B cell (primary cell): ENCODE measurements at regions not wholly inside any gene's neighbourhood (a gene's known extent, or its start where the extent isn't known, plus 50 kb on each side); places are given as distances from the start of the nearest gene placed in this dataset.

Experiments
- ATAC-seq: fragments of 200-7000 bp; cut with Tn5 transposase; one replicate; pipeline ENCODE4 v1.10.0; 2021; ENCODE audit warnings: low read depth, mild to moderate bottlenecking, moderate number of reproducible peaks, moderate library complexity
- CTCF ChIA-PET: fragments of 350-600 bp; sonication (Branson Sonifier 250); formaldehyde crosslinking; loops from one replicate; lab custom pipeline; 2021; ENCODE audit warnings: antibody characterized with exemption, inconsistent platforms; lab: Charles Lee
- POLR2A ChIA-PET: fragments of 350-600 bp; sonication (Branson Sonifier 250); formaldehyde crosslinking; loops from one replicate; lab custom pipeline; 2021; ENCODE audit warnings: antibody characterized with exemption; lab: Charles Lee
- DNase-seq: peaks from one replicate; pipeline ENCODE4 v3.0.0; 2013
- H2AFZ ChIP-seq: 2 replicates; pipeline ENCODE4 v1.6.1; 2012; ENCODE audit warnings: mild to moderate bottlenecking, low read depth, low read length; ENCODE audit not compliant: insufficient read depth, poor library complexity, severe bottlenecking
- H3K27ac ChIP-seq, 2 donors: 1 replicate in 1 of 2; 2 replicates in 1 of 2; pipeline ENCODE4 v1.5.1; 2012 to 2013; ENCODE audit warnings: low read length in 2 of 2, mild to moderate bottlenecking in 2 of 2, moderate library complexity in 1 of 2
- H3K27me3 ChIP-seq, 4 experiments: fragments of 200-600 bp in 1 of 4; sonication (generic) in 1 of 4; replicated peaks in 1 of 4; 1 replicate in 2 of 4; 2 replicates in 2 of 4; pipeline versions ENCODE4 v1.6.1 to v1.7.0; 2013 to 2016; ENCODE audit warnings: low read length in 3 of 4, mild to moderate bottlenecking in 2 of 4, mixed read lengths in 1 of 4, moderate library complexity in 1 of 4; ENCODE audit not compliant: insufficient read depth in 4 of 4, control insufficient read depth in 3 of 4; ENCODE audit errors: control extremely low read depth in 1 of 4
- H3K36me3 ChIP-seq, 2 experiments: replicated peaks in 1 of 2; 1 replicate in 1 of 2; 2 replicates in 1 of 2; pipeline versions ENCODE4 v1.6.1 to v1.7.1; 2013; ENCODE audit warnings: low read length in 1 of 2; ENCODE audit not compliant: insufficient read depth in 2 of 2, control insufficient read depth in 1 of 2; ENCODE audit errors: control extremely low read depth in 1 of 2, extremely low read depth in 1 of 2
- H3K4me1 ChIP-seq, 2 donors: fragments of 200-600 bp in 1 of 2; sonication (generic) in 1 of 2; 1 replicate in 1 of 2; 2 replicates in 1 of 2; pipeline versions ENCODE4 v1.5.1 to v1.6.1; 2013 to 2017; ENCODE audit warnings: low read length in 2 of 2; ENCODE audit not compliant: control insufficient read depth in 2 of 2, insufficient read depth in 2 of 2
- H3K4me2 ChIP-seq: replicated peaks from 2 replicates; pipeline ENCODE3; 2012; ENCODE audit warnings: mild to moderate bottlenecking, low read depth, low read length; ENCODE audit not compliant: poor library complexity, severe bottlenecking
- H3K4me3 ChIP-seq, 5 experiments: fragments of 200-600 bp in 1 of 5; sonication (generic) in 1 of 5; 1 replicate in 3 of 5; 2 replicates in 2 of 5; pipeline versions ENCODE4 v1.5.1 to v1.7.0; 2011 to 2016; ENCODE audit warnings: low read length in 4 of 5, mild to moderate bottlenecking in 4 of 5, low read depth in 2 of 5, control low read depth in 1 of 5, moderate library complexity in 1 of 5; ENCODE audit not compliant: insufficient read depth in 1 of 5; ENCODE audit errors: control extremely low read depth in 1 of 5, extremely low read depth in 1 of 5
- H3K79me2 ChIP-seq: fragments of 200-600 bp; sonication (generic); one replicate; pipeline ENCODE4 v1.6.0; 2016; ENCODE audit warnings: low read length; ENCODE audit not compliant: control insufficient read depth, insufficient read depth
- H3K9ac ChIP-seq: fragments of 200-600 bp; sonication (generic); 2 replicates; pipeline ENCODE4 v1.6.1; 2017; ENCODE audit warnings: mild to moderate bottlenecking, low read length, moderate library complexity
- H3K9me3 ChIP-seq, 3 donors: one replicate each; pipeline versions ENCODE4 v1.6.1 to v1.7.1; 2013; ENCODE audit warnings: low read length in 2 of 3; ENCODE audit not compliant: control insufficient read depth in 2 of 3, insufficient read depth in 1 of 3; ENCODE audit errors: control extremely low read depth in 1 of 3
- H4K20me1 ChIP-seq: 2 replicates; pipeline ENCODE4 v1.6.0; 2012; ENCODE audit warnings: mild to moderate bottlenecking, low read length; ENCODE audit not compliant: insufficient read depth, control insufficient read depth, poor library complexity, severe bottlenecking
- H3K27ac Mint-ChIP-seq: one replicate; pipeline ENCODE4 v1.8.0; 2021; ENCODE audit warnings: mixed read lengths
- H3K27me3 Mint-ChIP-seq: one replicate; pipeline ENCODE4 v1.8.0; 2021; ENCODE audit warnings: mixed read lengths
- H3K4me1 Mint-ChIP-seq: one replicate; pipeline ENCODE4 v1.8.0; 2021; ENCODE audit warnings: mixed read lengths
- H3K4me3 Mint-ChIP-seq: one replicate; pipeline ENCODE4 v1.8.0; 2021; ENCODE audit warnings: mixed read lengths
- H3K9me3 Mint-ChIP-seq: one replicate; pipeline ENCODE4 v1.8.0; 2022; ENCODE audit warnings: mixed read lengths; ENCODE audit not compliant: insufficient read depth
- CTCF ChIP-seq: fragments of 200-600 bp; IDR thresholded peaks from one replicate; pipeline ENCODE4 v1.8.0; 2022; ENCODE audit warnings: antibody characterized with exemption, mild to moderate bottlenecking
- EZH2 ChIP-seq: IDR thresholded peaks from 2 replicates; pipeline ENCODE4 v1.6.1; 2012; ENCODE audit warnings: borderline replicate concordance, low read depth, mild to moderate bottlenecking, moderate library complexity, low read length; ENCODE audit not compliant: insufficient read depth, poor library complexity, severe bottlenecking
- WGBS: methylation state at CpG from one replicate; pipeline ENCODE4 v1.1.5; 2013; ENCODE audit warnings: missing lambda C conversion rate; ENCODE audit not compliant: insufficient coverage; 5-methylcytosine and 5-hydroxymethylcytosine counted together
- intact Hi-C: fragments of 100-400 bp; cut with micrococcal nuclease; formaldehyde crosslinking; loops from one replicate; pipeline ENCODE4 v1.10.0; 2022

GRCh38 chr3:5480190-5480589, 292.7 kb downstream of the EDEM1 start:
- H3K27me3 ChIP-seq = no peaks in the 10 kb centered on the region
- no peaks in the 10 kb centered on the region for H3K79me2 ChIP-seq
- no peak for DNase-seq
- Mint-ChIP-seq H3K27me3 (no peaks in the 10 kb centered on the region), H3K9me3 (no peaks in the 10 kb centered on the region), H3K27ac (no peak overlapping the region), H3K4me1 (no peaks in the 10 kb centered on the region), H3K4me3 (no peak overlapping the region)
- intact Hi-C loops = no loop called here
- no peak overlapping the region for H3K27ac ChIP-seq
- no peak for ATAC-seq
- TF ChIP-seq CTCF (no peak), EZH2 (no peak)
- H3K4me1 ChIP-seq = no peaks in the 10 kb centered on the region
- 96% methylated on average over 5 of the region's 8 CpGs for whole genome bisulfite sequencing
- no peak overlapping the region for H2AFZ ChIP-seq
- ChIA-PET CTCF (no interaction called here), POLR2A (no interaction called here)
- H3K9me3 ChIP-seq = no peaks in the 10 kb centered on the region
- no peak overlapping the region for H3K4me3 ChIP-seq
- H3K36me3 ChIP-seq = no peaks in the 10 kb centered on the region
- no peaks in the 10 kb centered on the region for H4K20me1 ChIP-seq
- H3K9ac ChIP-seq = no peak overlapping the region
- H3K4me2 ChIP-seq = no peak overlapping the region

DNA sequence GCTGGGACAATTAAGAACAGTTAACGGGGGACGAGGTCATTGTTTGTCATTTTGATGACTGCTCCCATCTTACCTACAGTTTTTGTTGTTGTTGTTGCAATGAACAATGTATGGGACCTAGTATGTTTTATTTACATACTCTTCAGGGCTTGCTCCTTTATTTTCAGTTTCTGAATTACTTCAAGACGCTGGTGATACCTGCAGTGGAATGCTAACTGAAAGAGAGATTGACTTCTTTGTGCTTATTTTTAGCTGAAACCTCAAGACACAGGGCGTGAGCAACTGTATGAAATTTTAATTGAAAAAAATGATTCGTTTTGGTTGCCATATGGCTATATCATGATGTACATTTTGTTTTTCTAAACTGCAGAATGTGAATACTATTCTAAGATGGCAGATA, 297.9 kb downstream of the EDEM1 start:
- POLR2A ChIA-PET = no interaction called here
- no peak overlapping the region for H3K27ac Mint-ChIP-seq
- no peak overlapping the region for H3K4me3 ChIP-seq
- no peaks in the 10 kb centered on the region for H3K9me3 Mint-ChIP-seq
- TF ChIP-seq EZH2 = no peak
- TF ChIP-seq CTCF = no peak
- peaks cover 0 to 3% (median 0%) of the 10 kb centered on the region in 4 experiments for H3K27me3 ChIP-seq
- H3K9ac ChIP-seq = no peak overlapping the region
- peaks cover 5% of the 10 kb centered on the region for H3K27me3 Mint-ChIP-seq
- 77% methylated on average over 2 of the region's 5 CpGs for WGBS
- peaks cover 2% of the 10 kb centered on the region for H3K4me1 Mint-ChIP-seq
- DNase-seq (no peak), ATAC-seq (no peak)
- intact Hi-C loops = no loop called here
- no peak overlapping the region for H3K4me2 ChIP-seq
- no peaks in the 10 kb centered on the region for H3K9me3 ChIP-seq
- CTCF ChIA-PET = no interaction called here
- no peaks in the 10 kb centered on the region for H3K36me3 ChIP-seq
- H3K27ac ChIP-seq = no peak overlapping the region
- H3K4me1 ChIP-seq = no peaks in the 10 kb centered on the region
- H2AFZ ChIP-seq = no peak overlapping the region
- no peaks in the 10 kb centered on the region for H3K79me2 ChIP-seq
- no peak overlapping the region for H3K4me3 Mint-ChIP-seq
- H4K20me1 ChIP-seq = no peaks in the 10 kb centered on the region
